ENCODE measurements at regions not wholly inside any gene's neighbourhood (a gene's known extent, or its start where the extent isn't known, plus 50 kb on each side); places are given as distances from the start of the nearest gene placed in this dataset.
A peak's percentile ranks its signal among the peaks of the same experiment; 100 is the strongest.

DNA sequence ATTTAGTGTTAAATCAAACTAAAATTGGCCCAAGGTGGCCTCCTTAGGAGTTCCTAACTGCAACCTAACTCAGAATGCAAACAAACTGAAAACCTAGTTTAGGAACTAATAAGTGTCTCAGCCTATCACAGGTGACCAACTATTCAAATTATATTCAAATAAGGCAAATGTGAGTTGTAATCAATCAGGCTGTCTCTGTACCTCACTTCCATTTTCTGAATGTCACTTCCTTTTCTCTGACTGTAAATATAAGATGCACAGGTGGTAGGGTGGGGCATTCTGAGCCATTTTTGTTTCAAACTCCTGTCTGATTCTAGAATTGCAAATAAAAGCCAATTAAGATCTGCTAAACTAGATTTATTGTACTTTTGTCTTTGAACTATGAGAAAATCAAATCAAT, 401.5 kb downstream of the PPP3CA start:
- Histone ChIP-seq H3K36me3 (no peaks in the 10 kb centered on the region), H3K4me1 (ENCODE audit: low read depth) (no peaks in the 10 kb centered on the region), H3K27me3 (no peaks in the 10 kb centered on the region), H3K27ac (no peak overlapping the region), H3K9me3 (ENCODE audit: low read depth) (no peaks in the 10 kb centered on the region), H3K4me3 (no peak overlapping the region)
- no peak for DNase-seq (ENCODE audit: low read depth in 1 of 2, low spot score in 1 of 2)
- TF ChIP-seq, protein P1, sequence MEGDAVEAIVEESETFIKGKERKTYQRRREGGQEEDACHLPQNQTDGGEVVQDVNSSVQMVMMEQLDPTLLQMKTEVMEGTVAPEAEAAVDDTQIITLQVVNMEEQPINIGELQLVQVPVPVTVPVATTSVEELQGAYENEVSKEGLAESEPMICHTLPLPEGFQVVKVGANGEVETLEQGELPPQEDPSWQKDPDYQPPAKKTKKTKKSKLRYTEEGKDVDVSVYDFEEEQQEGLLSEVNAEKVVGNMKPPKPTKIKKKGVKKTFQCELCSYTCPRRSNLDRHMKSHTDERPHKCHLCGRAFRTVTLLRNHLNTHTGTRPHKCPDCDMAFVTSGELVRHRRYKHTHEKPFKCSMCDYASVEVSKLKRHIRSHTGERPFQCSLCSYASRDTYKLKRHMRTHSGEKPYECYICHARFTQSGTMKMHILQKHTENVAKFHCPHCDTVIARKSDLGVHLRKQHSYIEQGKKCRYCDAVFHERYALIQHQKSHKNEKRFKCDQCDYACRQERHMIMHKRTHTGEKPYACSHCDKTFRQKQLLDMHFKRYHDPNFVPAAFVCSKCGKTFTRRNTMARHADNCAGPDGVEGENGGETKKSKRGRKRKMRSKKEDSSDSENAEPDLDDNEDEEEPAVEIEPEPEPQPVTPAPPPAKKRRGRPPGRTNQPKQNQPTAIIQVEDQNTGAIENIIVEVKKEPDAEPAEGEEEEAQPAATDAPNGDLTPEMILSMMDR (IDR thresholded peaks at IDR 0.05; ENCODE audit: low read depth, low read length), result no peak

DNA sequence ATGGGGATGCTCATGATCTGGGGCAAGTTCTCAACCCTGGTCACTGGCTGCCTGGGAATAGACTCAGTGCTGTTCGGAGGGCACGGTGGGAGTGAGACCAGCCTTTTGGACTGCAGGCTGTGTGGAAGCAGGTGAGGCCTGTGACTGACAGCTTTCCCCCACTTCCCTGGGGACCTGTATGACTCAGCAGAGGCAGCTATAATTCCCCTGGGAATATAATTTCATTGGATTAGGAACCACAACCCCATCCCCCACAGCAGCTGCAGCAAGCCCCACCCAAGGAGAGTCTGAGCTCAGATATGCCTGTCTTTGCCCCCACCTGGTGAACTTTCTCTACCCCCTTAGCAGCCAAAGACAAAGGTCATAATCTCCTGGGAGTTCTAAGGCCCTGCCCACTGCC, 408.6 kb downstream of the PPP3CA start:
- Histone ChIP-seq H3K4me3 (no peak overlapping the region), H3K9me3 (ENCODE audit: low read depth) (no peaks in the 10 kb centered on the region), H3K4me1 (ENCODE audit: low read depth) (no peaks in the 10 kb centered on the region), H3K27ac (no peak overlapping the region), H3K36me3 (no peaks in the 10 kb centered on the region), H3K27me3 (no peaks in the 10 kb centered on the region)
- TF ChIP-seq, protein P1 (IDR thresholded peaks at IDR 0.05; ENCODE audit: low read depth, low read length), result no peak
- DNase-seq (ENCODE audit: low read depth in 1 of 2, low spot score in 1 of 2), result no peak

DNA sequence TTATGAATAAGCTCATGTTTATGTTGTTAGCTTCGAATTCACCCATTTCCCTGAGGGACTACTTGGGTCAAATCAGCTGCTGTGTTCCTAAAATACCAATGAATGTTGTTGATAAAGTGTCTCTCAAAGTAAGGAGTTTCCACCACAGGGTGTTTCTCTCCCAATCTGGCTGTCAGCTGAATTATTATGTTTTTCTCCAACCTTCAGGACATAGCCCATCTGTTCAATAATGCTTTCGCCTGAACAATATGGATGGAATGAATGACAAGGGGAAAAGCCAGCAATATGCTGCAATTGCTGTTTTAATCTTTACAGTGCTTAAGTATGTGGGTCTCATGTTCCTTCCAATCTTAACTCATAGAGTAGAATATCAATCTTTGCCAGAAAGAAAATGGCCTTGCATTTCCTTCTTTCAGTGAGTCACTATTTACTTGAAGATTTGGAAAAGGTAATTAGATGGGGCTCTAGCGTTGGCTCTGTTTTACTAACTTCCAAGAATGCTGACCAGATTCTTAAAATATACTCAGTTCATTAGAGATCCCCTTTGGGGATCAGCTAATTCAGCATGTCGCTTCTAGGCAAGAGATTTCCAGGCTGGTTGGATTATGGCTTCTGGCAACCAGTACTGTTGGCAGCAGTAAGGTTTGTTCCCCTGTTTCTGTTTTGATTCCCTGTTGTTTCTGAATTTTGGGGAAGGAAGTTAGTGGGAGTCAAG, 410.5 kb downstream of the PPP3CA start:
- H3K27me3 ChIP-seq, result no peaks in the 10 kb centered on the region
- DNase-seq (ENCODE audit: low read depth in 1 of 2, low spot score in 1 of 2), result no peak
- TF ChIP-seq, protein P1 (IDR thresholded peaks at IDR 0.05; ENCODE audit: low read depth, low read length), result no peak

DNA sequence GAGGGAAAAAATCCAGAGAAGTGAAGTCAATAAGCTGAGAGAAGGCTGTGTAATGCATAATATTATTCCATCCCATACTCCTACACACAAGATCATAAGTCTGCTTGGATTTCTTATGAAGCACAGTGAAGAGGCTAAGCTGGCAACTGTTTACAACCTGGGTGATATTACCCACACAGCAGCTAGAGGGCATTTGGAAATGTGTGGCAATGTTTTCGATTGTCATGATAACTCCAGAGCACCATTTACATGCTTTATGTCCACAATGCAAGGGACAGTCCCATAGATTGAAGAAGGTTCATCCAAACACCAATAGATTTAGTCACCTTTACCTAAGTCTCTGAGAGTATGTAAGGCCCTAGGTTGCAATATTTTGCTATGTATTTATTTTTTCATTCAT, 412.2 kb downstream of the PPP3CA start:
- H3K27ac ChIP-seq, result no peak overlapping the region
- H3K27me3 ChIP-seq, result no peaks in the 10 kb centered on the region
- no peak overlapping the region for H3K4me3 ChIP-seq
- no peaks in the 10 kb centered on the region for H3K36me3 ChIP-seq
- H3K9me3 ChIP-seq (ENCODE audit: low read depth), result no peaks in the 10 kb centered on the region
- H3K4me1 ChIP-seq (ENCODE audit: low read depth), result no peaks in the 10 kb centered on the region
- no peak for DNase-seq (ENCODE audit: low read depth in 1 of 2, low spot score in 1 of 2)
- TF ChIP-seq, protein P1 (IDR thresholded peaks at IDR 0.05; ENCODE audit: low read depth, low read length), result no peak

More for the DNA sequence above, 410.5 kb downstream of the PPP3CA start:
- Histone ChIP-seq H3K9me3 (ENCODE audit: low read depth) (no peaks in the 10 kb centered on the region), H3K27ac (no peak overlapping the region), H3K4me1 (ENCODE audit: low read depth) (no peaks in the 10 kb centered on the region), H3K36me3 (no peaks in the 10 kb centered on the region), H3K4me3 (no peak overlapping the region)

DNA sequence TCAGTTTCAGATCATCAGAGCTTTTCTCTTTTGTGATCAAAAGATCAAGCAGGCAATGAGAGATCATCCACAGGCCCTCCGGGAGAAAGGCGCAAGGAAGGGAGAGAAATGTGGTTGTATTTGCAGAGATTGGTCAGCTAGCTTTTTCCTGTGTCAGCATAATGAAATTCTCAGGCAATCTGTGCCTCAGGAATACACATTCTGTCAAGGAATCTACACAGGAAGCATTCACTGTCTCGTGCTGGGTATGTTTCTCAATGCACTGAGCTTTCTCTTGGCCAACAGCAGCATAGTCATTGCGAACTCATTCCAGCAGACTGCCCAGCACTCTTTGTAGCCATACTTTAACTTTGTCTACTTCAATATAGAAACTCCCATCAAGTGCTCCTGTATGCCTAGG, 413.7 kb downstream of the PPP3CA start:
- Histone ChIP-seq H3K4me3 (no peak overlapping the region), H3K27me3 (no peaks in the 10 kb centered on the region), H3K9me3 (ENCODE audit: low read depth) (no peaks in the 10 kb centered on the region), H3K27ac (no peak overlapping the region), H3K36me3 (no peaks in the 10 kb centered on the region), H3K4me1 (ENCODE audit: low read depth) (no peaks in the 10 kb centered on the region)
- peak in 1 of 2 donors; percentile 82 for DNase-seq (ENCODE audit: low read depth in 1 of 2, low spot score in 1 of 2)
- TF ChIP-seq, protein P1 (IDR thresholded peaks at IDR 0.05; ENCODE audit: low read depth, low read length), result no peak

Measured in cardiac muscle cell (in vitro differentiated cells and primary cell).